ENCODE measurements at regions not wholly inside any gene's neighbourhood (a gene's known extent, or its start where the extent isn't known, plus 50 kb on each side); places are given as distances from the start of the nearest gene placed in this dataset.

DNA sequence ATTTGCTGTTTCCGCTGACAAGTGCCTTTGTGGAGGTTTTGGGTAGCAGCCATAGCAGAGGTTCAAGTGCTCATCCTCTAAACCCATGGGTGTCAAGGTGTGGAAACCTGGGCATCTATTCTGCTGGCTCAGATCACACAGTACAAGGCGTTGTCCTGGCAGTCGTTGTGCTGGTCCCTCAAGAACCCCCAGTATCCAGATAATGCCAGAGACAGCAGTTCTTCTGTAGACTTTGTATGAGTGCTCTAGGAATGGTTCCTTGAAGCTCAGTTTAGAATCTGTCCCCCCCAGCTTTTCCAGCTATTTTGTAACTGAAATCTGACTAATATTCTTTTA, 655.7 kb upstream of the MAP3K7 start:
- intact Hi-C loops (cut with micrococcal nuclease; ENCODE audit: unreplicated experiment): no loop called here
- DNase-seq: no peak
- Histone ChIP-seq H3K9me3 (ENCODE audit: insufficient read depth, low read depth) (no peaks in the 10 kb centered on the region), H3K4me1 (replicated peaks; ENCODE audit: insufficient read depth) (no peaks in the 10 kb centered on the region), H3K79me2 (ENCODE audit: low read depth) (no peaks in the 10 kb centered on the region), H3K4me2 (no peak overlapping the region), H4K20me1 (ENCODE audit: insufficient read depth) (no peaks in the 10 kb centered on the region), H3F3A (ENCODE audit: insufficient read depth, low read depth) (no peaks in the 10 kb centered on the region), H3K9me2 (ENCODE audit: insufficient read depth) (no peaks in the 10 kb centered on the region), H2AFZ (no peak overlapping the region), H3K36me3 (ENCODE audit: low read depth) (no peaks in the 10 kb centered on the region), H3K27ac (no peak overlapping the region), H3K4me3 (no peak overlapping the region), H3K27me3 (ENCODE audit: insufficient read depth, low read depth) (no peaks in the 10 kb centered on the region)
- CTCF ChIA-PET: no interaction called here
- TF ChIP-seq CTCF (conservative IDR thresholded peaks at IDR 0.05) (no peak), EZH2 (IDR thresholded peaks at IDR 0.05; ENCODE audit: low read depth) (no peak)
- POLR2A ChIA-PET (ENCODE audit: unreplicated experiment): interaction anchor here (0.6 kb wide), 1 partner anchor 86 kb away, joined by 5 read pairs; no protein-coding TSS in a partner anchor
- no TSS peak for BruUV-seq (replicated peaks)

GRCh38 chr6:91241946-91242613, 655.2 kb upstream of the MAP3K7 start:
- Histone ChIP-seq H3K4me2 (no peak overlapping the region), H3K9me3 (ENCODE audit: insufficient read depth, low read depth) (no peaks in the 10 kb centered on the region), H3K27me3 (ENCODE audit: insufficient read depth, low read depth) (no peaks in the 10 kb centered on the region), H3K27ac (no peak overlapping the region), H3F3A (ENCODE audit: insufficient read depth, low read depth) (no peaks in the 10 kb centered on the region), H3K4me3 (no peak overlapping the region), H4K20me1 (ENCODE audit: insufficient read depth) (no peaks in the 10 kb centered on the region), H3K4me1 (replicated peaks; ENCODE audit: insufficient read depth) (no peaks in the 10 kb centered on the region), H3K36me3 (ENCODE audit: low read depth) (no peaks in the 10 kb centered on the region), H2AFZ (no peak overlapping the region), H3K9me2 (ENCODE audit: insufficient read depth) (no peaks in the 10 kb centered on the region), H3K79me2 (ENCODE audit: low read depth) (no peaks in the 10 kb centered on the region)
- no TSS peak for BruUV-seq (replicated peaks)
- ChIA-PET POLR2A (ENCODE audit: unreplicated experiment) (interaction anchor here (0.6 kb wide), 1 partner anchor 87 kb away, joined by 5 read pairs; no protein-coding TSS in a partner anchor), CTCF (no interaction called here)
- DNase-seq: no peak
- intact Hi-C loops (cut with micrococcal nuclease; ENCODE audit: unreplicated experiment): no loop called here
- TF ChIP-seq CTCF (conservative IDR thresholded peaks at IDR 0.05) (no peak), EZH2 (IDR thresholded peaks at IDR 0.05; ENCODE audit: low read depth) (no peak)

- H4K20me1 ChIP-seq (ENCODE audit: insufficient read depth): no peaks in the 10 kb centered on the region
- intact Hi-C loops (cut with micrococcal nuclease; ENCODE audit: unreplicated experiment): no loop called here
- H3K4me1 ChIP-seq (replicated peaks; ENCODE audit: insufficient read depth): no peaks in the 10 kb centered on the region
- H3K4me3 ChIP-seq: no peak overlapping the region
- DNase-seq: no peak
- H3K9me2 ChIP-seq (ENCODE audit: insufficient read depth): no peaks in the 10 kb centered on the region
- ChIA-PET CTCF (no interaction called here), POLR2A (ENCODE audit: unreplicated experiment) (no interaction called here)
- no peak overlapping the region for H3K27ac ChIP-seq
- no peaks in the 10 kb centered on the region for H3K27me3 ChIP-seq (ENCODE audit: insufficient read depth, low read depth)
- no peak overlapping the region for H2AFZ ChIP-seq
- H3F3A ChIP-seq (ENCODE audit: insufficient read depth, low read depth): no peaks in the 10 kb centered on the region
- TF ChIP-seq EZH2 (IDR thresholded peaks at IDR 0.05; ENCODE audit: low read depth) (no peak), CTCF (conservative IDR thresholded peaks at IDR 0.05) (no peak)
- H3K36me3 ChIP-seq (ENCODE audit: low read depth): no peaks in the 10 kb centered on the region
- BruUV-seq (replicated peaks): no TSS peak
- H3K9me3 ChIP-seq (ENCODE audit: insufficient read depth, low read depth): no peaks in the 10 kb centered on the region
- H3K79me2 ChIP-seq (ENCODE audit: low read depth): no peaks in the 10 kb centered on the region
- H3K4me2 ChIP-seq: no peak overlapping the region
These were observed 654.2 kb upstream of the MAP3K7 start for GRCh38 chr6:91240878-91241603.
